ENCODE measurements at regions not wholly inside any gene's neighbourhood (a gene's known extent, or its start where the extent isn't known, plus 50 kb on each side); places are given as distances from the start of the nearest gene placed in this dataset.

GRCh38 chr11:129591527-129591926, 215.9 kb downstream of the BARX2 start:
- DNase-seq: no peak

GRCh38 chr11:129592191-129592590, 216.5 kb downstream of the BARX2 start:
- no peak for DNase-seq

GRCh38 chr11:129593098-129593497, 217.4 kb downstream of the BARX2 start:
- no peak for DNase-seq

- DNase-seq: no peak
Measured at GRCh38 chr11:129595038-129595962, 219.7 kb downstream of the BARX2 start.

- no peak for DNase-seq
Measured at GRCh38 chr11:129596351-129596750, 219.3 kb upstream of the TMEM45B start.

GRCh38 chr11:129598378-129598777, 217.3 kb upstream of the TMEM45B start:
- no peak for DNase-seq

GRCh38 chr11:129605815-129606214, 209.8 kb upstream of the TMEM45B start:
- no peak for DNase-seq

- no peak for DNase-seq
Measured at GRCh38 chr11:129608711-129609110, 206.9 kb upstream of the TMEM45B start.

GRCh38 chr11:129610125-129610524, 205.5 kb upstream of the TMEM45B start:
- no peak for DNase-seq

- DNase-seq: no peak
Measured at GRCh38 chr11:129610545-129610944, 205.1 kb upstream of the TMEM45B start.

GRCh38 chr11:129611661-129612446, 203.8 kb upstream of the TMEM45B start:
- DNase-seq: no peak

GRCh38 chr11:129612447-129612961, 203.1 kb upstream of the TMEM45B start:
- DNase-seq: no peak

- no peak for DNase-seq
Measured at GRCh38 chr11:129613071-129613470, 202.6 kb upstream of the TMEM45B start.

GRCh38 chr11:129614256-129614944, 201.2 kb upstream of the TMEM45B start:
- no peak for DNase-seq

GRCh38 chr11:129618046-129618569, 197.5 kb upstream of the TMEM45B start:
- no peak for DNase-seq

- no peak for DNase-seq
Measured at GRCh38 chr11:129620237-129621104, 195.2 kb upstream of the TMEM45B start.

GRCh38 chr11:129625930-129626329, 189.7 kb upstream of the TMEM45B start:
- DNase-seq: no peak

GRCh38 chr11:129631201-129631600, 184.4 kb upstream of the TMEM45B start:
- DNase-seq: no peak

GRCh38 chr11:129636926-129637325, 178.7 kb upstream of the TMEM45B start:
- no peak for DNase-seq

GRCh38 chr11:129637473-129637872, 178.2 kb upstream of the TMEM45B start:
- DNase-seq: no peak

GRCh38 chr11:129637983-129638776, 177.5 kb upstream of the TMEM45B start:
- no peak for DNase-seq
